SK-N-DZ (cell line): ENCODE measurements at regions not wholly inside any gene's neighbourhood (a gene's known extent, or its start where the extent isn't known, plus 50 kb on each side); places are given as distances from the start of the nearest gene placed in this dataset.

Experiments
- DNase-seq: peaks from one replicate; pipeline ENCODE4 v3.0.0-alpha.2; 2015; ENCODE audit warnings: low spot score

GRCh38 chr3:118369892-118370491, 664.7 kb downstream of the IGSF11 start:
- no peak for DNase-seq

DNA sequence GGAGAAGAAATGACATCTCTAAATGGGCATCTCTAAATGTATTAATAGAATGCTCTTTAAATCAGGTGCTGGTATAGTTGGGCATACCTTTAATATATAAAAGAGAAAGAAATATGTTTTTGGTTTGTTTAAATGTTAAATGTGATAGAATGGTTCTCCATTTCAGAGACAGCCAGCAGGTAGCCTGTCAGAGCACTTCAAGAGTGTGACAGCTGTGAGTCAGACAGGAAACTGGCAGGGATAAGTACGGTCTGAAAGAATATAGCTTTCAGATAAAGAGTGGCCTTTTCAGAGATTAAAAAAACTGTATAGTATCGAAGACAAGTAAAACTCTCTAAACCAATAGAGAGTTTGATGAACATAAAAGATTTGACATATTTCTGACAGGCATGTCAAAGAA, 654.1 kb downstream of the IGSF11 start:
- no peak for DNase-seq

DNA sequence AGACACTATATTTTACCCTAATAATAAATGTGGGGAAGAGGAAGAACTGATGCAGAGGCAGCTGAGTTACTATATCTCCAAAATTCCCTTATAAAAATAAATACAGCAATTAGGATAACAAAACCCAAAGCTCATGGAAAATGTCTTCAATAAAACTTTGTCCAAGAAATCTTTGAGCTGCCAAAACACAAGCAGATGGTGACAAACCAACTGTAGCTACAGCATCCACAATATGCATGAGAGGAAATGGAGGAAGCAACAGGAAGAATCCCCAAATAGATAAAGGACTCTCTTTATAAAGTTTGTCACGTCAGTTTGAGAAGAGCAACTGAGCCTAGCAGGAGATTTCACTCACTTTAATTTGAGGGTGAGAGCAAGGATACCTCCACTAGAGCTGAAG, 638.2 kb downstream of the IGSF11 start:
- no peak for DNase-seq

- no peak for DNase-seq
These were observed 634.6 kb downstream of the IGSF11 start for GRCh38 chr3:118400086-118400485.

- DNase-seq: no peak
These were observed 633.8 kb downstream of the IGSF11 start for GRCh38 chr3:118400886-118401285.

GRCh38 chr3:118401887-118402286, 632.8 kb downstream of the IGSF11 start:
- no peak for DNase-seq

- DNase-seq: no peak
These were observed 631.7 kb downstream of the IGSF11 start for GRCh38 chr3:118402971-118403370.

DNA sequence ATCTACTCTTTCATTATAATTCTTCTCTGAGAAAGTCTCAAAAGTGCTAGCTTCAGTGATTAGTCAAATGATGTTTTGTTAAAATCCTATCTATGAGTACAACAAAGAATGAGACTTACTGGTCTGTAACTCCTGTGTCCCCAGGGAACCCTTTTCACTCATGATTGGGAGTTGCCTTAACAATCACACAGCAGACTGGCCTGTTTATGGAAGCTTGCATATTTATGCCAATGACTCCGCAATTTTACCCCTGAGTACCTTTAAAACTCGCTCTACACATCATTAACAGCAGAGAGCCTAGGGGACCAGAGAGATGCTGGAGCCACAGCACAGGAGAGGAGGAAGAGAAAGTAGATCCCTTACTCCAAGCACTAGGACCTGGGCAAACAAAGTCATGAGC, 628.1 kb downstream of the IGSF11 start:
- no peak for DNase-seq

GRCh38 chr3:118408431-118408830, 626.2 kb downstream of the IGSF11 start:
- no peak for DNase-seq

DNA sequence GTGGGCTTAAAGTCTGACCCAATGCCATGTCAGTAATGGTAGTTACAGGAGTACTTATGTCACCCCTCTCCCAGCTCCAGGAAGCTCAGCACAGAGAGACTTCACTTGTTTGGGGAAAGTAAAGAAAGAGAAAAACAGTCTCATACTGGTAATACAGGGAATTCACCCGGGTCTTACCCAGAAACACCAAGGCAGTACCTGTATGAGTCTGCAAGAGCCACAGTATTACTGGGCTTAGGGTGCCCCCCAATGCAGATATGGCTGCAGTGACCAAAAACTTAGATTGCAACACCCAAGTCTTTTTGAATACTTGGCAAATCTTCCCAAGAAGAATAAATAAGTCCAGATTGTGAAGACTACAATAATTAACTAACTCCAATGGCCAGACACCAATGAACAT, 622.1 kb downstream of the IGSF11 start:
- DNase-seq: no peak

DNA sequence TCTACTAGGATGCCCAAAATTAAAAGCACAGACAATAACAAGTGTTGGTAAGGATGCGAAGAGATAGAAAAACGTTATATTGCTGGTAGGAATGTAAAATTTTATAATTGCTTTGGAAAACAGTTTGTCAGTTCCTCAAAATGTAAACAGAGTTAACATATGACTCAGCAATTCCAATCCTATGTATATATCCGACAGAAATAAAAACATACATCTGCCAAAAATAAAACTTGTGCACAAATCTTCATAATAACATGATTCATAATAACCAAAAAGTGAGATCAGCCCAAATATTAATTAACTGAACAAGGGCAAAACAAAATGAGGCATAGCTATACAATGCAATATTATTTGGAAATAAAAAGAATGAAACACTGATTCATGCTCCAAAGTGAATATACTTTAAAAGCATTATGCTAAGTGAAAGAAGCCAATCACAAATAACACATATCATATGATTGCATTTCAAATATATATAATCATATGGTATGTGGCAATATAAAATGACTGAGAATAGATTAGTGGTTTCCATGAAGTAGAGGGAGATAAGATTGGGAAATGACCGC, 609.3 kb downstream of the IGSF11 start:
- no peak for DNase-seq

DNA sequence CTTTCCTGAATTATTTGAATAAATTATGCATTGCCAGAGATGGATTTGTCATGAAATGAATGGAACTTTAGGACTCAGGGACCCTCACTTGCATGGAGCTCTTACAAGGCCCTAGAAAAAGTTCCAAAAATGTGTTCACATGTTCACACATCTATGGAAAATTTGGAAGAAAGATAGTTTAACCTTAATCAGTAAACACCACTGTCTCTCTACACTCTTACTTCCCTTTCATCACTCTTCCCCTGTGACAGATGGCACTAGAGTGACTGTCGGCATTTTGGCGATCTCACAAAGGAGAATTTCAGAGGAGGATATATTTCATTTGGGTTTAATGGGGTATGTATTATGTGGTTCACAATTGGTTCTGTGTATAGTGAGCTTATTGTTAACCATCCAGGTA, 600.8 kb downstream of the IGSF11 start:
- DNase-seq: no peak

GRCh38 chr3:118435851-118436350, 598.7 kb downstream of the IGSF11 start:
- DNase-seq: no peak

DNA sequence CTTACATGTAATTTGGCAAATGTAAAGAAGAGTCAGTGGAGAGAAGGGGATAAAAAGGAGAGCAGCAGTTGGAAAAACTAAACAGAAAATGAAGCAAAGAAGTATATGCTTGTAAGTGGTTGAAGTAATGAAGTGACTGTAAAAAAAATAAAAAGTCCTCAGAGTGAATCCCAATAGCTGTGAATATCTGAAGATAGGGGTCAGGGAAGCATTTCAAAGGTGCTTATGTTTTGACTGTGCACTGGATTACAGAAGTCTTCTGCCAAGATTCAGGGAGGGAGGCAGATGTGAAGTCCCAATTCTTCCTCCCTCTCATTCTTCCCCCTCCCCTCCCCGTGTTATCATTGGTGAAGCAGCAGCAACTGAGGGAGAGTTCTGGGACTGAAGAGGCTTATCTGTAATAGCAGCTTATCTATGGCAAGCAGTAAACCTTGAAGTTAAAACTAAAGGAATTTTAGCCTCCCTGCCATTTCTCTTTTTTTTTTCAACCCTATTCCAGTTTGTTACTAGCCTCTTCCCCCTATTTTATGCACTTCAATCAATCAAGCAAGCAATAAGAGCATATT, 597.9 kb downstream of the IGSF11 start:
- DNase-seq: no peak

- no peak for DNase-seq
These were observed 589.6 kb downstream of the IGSF11 start for GRCh38 chr3:118445036-118445435.

GRCh38 chr3:118447339-118447738, 587.3 kb downstream of the IGSF11 start:
- no peak for DNase-seq

- no peak for DNase-seq
These were observed 567.8 kb downstream of the IGSF11 start for GRCh38 chr3:118466795-118467330.

GRCh38 chr3:118468801-118469200, 565.8 kb downstream of the IGSF11 start:
- DNase-seq: no peak

DNA sequence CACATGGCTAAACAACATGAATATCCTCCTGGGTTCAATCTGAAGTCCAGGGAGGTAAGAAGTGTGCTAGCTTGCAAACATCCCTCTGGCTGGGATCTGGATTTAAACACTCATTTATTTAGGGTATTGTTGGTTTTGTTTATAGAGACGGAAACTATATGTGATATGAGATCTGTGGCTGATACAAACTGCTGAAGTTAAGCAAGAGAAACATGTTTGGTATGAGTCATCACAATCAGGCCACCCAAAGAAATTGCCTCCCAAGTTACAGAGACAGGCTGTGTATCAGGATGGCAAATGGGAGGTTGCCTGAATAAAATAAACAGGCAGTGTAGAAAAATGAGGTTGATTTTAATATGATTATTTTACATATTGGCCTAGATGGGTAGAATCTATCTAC, 562.1 kb downstream of the IGSF11 start:
- DNase-seq: no peak

- DNase-seq: no peak
These were observed 561.3 kb downstream of the IGSF11 start for GRCh38 chr3:118473343-118473742.

- no peak for DNase-seq
These were observed 557.6 kb downstream of the IGSF11 start for GRCh38 chr3:118476885-118477618.

- no peak for DNase-seq
These were observed 556.9 kb downstream of the IGSF11 start for GRCh38 chr3:118477768-118478167.
